GM12891 (cell line): ENCODE measurements at regions not wholly inside any gene's neighbourhood (a gene's known extent, or its start where the extent isn't known, plus 50 kb on each side); places are given as distances from the start of the nearest gene placed in this dataset.

Source experiments
- PAX5 ChIP-seq: IDR thresholded peaks from 2 replicates; pipeline ENCODE4 v1.6.1; 2011; ENCODE audit warnings: low read length, moderate library complexity, mild to moderate bottlenecking; ENCODE audit not compliant: insufficient read depth, severe bottlenecking
- POLR2A ChIP-seq: IDR thresholded peaks from 2 replicates; pipeline ENCODE4 v1.6.1; 2011; ENCODE audit warnings: low read depth, low read length, control low read depth
- POLR2AphosphoS5 ChIP-seq: IDR thresholded peaks from 2 replicates; pipeline ENCODE4 v1.6.1; 2011; ENCODE audit warnings: low read depth, low read length, control low read depth
- SPI1 ChIP-seq: IDR thresholded peaks from 2 replicates; pipeline ENCODE4 v1.6.1; 2011; ENCODE audit warnings: low read depth, low read length, control low read depth
- TAF1 ChIP-seq: IDR thresholded peaks from 2 replicates; pipeline ENCODE4 v1.6.1; 2011; ENCODE audit warnings: low read depth, low read length, control low read depth

DNA sequence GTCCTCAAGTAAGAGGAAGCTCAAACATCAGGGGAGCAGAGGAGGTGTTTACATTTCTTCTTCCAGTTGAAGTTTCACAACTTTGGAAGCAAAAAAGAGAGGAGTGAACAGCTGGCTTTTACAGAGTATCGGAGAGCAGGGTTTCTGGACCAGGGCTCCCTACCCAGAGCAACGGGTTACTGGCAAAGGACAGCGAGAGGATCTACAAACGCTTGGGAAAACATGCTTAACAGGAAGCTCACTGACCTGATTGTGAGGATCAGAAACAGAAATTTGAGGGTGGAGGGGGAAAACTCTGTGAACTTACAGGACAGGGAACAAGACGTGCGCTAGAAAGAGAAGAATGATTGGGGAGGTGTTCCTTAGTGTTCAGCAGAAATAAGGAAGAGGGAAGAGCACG lies 85.7 kb upstream of the TAB2 start:
- no peak for TF ChIP-seq SPI1
- no peak for TF ChIP-seq TAF1
- no peak for TF ChIP-seq PAX5
- TF ChIP-seq POLR2A: no peak
- TF ChIP-seq POLR2AphosphoS5: no peak
